ENCODE measurements at regions not wholly inside any gene's neighbourhood (a gene's known extent, or its start where the extent isn't known, plus 50 kb on each side); places are given as distances from the start of the nearest gene placed in this dataset.
"Not testable (repeated sequence)": the region's sequence is repeated elsewhere in the genome, so short reads cannot be mapped to it uniquely, and the experiment has no call there.

- ATAC-seq (no peak), DNase-seq (no peak)
- intact Hi-C loops (cut with DNase I, micrococcal nuclease) = no loop called here
- Histone ChIP-seq H3K4me3 (no peak overlapping the region), H3K4me1 (ENCODE audit: low read depth) (no peaks in the 10 kb centered on the region), H3K36me3 (ENCODE audit: low read depth) (no peaks in the 10 kb centered on the region), H3K9me3 (peaks cover 6% of the 10 kb centered on the region)
- TF ChIP-seq, protein P1, sequence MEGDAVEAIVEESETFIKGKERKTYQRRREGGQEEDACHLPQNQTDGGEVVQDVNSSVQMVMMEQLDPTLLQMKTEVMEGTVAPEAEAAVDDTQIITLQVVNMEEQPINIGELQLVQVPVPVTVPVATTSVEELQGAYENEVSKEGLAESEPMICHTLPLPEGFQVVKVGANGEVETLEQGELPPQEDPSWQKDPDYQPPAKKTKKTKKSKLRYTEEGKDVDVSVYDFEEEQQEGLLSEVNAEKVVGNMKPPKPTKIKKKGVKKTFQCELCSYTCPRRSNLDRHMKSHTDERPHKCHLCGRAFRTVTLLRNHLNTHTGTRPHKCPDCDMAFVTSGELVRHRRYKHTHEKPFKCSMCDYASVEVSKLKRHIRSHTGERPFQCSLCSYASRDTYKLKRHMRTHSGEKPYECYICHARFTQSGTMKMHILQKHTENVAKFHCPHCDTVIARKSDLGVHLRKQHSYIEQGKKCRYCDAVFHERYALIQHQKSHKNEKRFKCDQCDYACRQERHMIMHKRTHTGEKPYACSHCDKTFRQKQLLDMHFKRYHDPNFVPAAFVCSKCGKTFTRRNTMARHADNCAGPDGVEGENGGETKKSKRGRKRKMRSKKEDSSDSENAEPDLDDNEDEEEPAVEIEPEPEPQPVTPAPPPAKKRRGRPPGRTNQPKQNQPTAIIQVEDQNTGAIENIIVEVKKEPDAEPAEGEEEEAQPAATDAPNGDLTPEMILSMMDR (IDR thresholded peaks at IDR 0.05) = no peak
Observed at GRCh38 chr1:96104906-96105305, 616.7 kb upstream of the PTBP2 start.

DNA sequence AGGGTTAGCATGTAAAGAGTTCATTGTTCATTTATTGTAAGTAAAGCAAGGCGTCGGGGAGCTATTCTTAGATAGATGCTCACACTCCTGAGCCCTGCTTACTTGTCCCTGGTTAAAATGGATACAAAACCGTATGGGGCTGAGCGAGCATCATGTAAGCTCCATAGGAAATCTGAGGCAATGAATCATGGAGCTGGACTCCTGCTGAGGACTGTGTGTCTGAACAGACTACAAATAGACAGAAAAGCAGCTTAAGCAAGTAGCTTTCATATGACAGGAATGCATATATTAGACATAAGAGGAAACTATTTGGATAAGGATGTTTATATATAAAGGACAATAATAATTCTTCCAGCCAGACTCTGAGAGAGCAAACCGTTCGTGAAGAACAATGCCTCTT, 604.9 kb upstream of the PTBP2 start:
- no peaks in the 10 kb centered on the region for H3K4me1 ChIP-seq (ENCODE audit: low read depth)
- TF ChIP-seq, protein P1 (IDR thresholded peaks at IDR 0.05) = no peak
- no peaks in the 10 kb centered on the region for H3K9me3 ChIP-seq
- no peaks in the 10 kb centered on the region for H3K36me3 ChIP-seq (ENCODE audit: low read depth)
- ATAC-seq (no peak), DNase-seq (no peak)
- H3K4me3 ChIP-seq = no peak overlapping the region
- intact Hi-C loops (cut with DNase I, micrococcal nuclease) = no loop called here

GRCh38 chr1:96130432-96130831, 591.2 kb upstream of the PTBP2 start:
- Histone ChIP-seq H3K36me3 (ENCODE audit: low read depth) (no peaks in the 10 kb centered on the region), H3K4me1 (ENCODE audit: low read depth) (no peaks in the 10 kb centered on the region), H3K4me3 (no peak overlapping the region), H3K9me3 (peaks cover 9% of the 10 kb centered on the region)
- DNase-seq (no peak), ATAC-seq (no peak)
- TF ChIP-seq, protein P1 (IDR thresholded peaks at IDR 0.05) = no peak
- intact Hi-C loops (cut with DNase I, micrococcal nuclease) = no loop called here

DNA sequence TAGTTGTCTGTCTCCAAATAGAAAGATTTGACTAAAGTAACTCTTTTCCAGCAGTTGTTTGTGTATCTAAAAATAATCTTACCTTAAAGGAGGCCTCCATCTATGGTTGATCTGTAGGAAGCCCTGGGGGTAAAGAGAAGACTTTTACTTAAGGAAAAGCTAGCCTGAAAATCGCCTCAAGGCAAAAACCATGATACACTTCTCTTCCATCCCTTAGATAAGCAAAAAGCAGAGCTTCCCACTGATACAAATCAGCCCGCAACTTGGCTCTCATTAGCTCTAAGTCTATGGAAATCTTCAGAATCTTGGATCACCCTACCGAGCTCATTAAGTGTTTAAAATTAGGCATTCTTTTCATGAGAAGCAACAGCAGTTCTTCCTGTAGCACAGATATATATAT, 576.9 kb upstream of the PTBP2 start:
- TF ChIP-seq, protein P1 (IDR thresholded peaks at IDR 0.05) = no peak
- no peak overlapping the region for H3K4me3 ChIP-seq
- H3K36me3 ChIP-seq (ENCODE audit: low read depth) = no peaks in the 10 kb centered on the region
- DNase-seq (no peak), ATAC-seq (no peak)
- H3K4me1 ChIP-seq (ENCODE audit: low read depth) = no peaks in the 10 kb centered on the region
- intact Hi-C loops (cut with DNase I, micrococcal nuclease) = no loop called here
- peaks cover 12% of the 10 kb centered on the region for H3K9me3 ChIP-seq

DNA sequence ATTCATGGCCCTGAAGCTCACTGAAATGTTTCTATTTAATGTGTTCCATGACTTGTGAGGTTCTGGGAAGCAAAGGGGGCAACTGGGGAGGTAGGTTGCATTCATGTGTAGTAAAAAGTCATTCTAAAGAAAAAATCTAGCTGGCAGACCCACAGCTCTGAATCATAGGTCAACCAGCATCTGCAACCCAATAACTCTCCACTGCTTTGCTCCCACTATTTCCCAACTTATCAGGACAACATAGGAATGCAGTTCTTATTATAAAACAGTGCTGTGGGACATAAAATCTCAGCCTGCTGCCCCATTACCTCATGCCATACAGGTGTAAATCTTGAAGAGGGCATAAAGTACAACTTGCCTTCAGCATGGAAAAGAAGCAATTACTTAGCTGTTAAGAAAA, 576.1 kb upstream of the PTBP2 start:
- H3K4me1 ChIP-seq (ENCODE audit: low read depth) = no peaks in the 10 kb centered on the region
- intact Hi-C loops (cut with DNase I, micrococcal nuclease) = no loop called here
- DNase-seq (no peak), ATAC-seq (no peak)
- TF ChIP-seq, protein P1 (IDR thresholded peaks at IDR 0.05) = no peak
- no peaks in the 10 kb centered on the region for H3K36me3 ChIP-seq (ENCODE audit: low read depth)
- H3K4me3 ChIP-seq = no peak overlapping the region
- peaks cover 14% of the 10 kb centered on the region for H3K9me3 ChIP-seq

DNA sequence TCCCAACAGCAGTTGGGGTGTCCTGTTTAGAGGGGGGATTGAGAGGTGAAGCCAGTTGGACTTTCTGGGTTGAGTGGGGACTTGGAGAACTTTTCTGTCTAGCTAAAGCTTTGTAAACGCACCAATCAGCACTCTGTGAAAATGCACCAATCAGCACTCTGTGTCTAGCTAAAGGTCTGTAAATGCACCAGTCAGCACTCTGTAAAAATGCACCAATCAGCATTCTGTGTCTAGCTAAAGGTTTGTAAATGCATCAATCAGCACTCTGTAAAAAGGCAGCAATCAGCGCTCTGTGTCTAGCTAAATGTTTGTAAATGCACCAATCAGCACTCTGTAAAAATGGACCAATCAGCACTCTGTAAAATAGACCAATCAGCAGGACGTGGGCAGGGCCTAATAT, 568.6 kb upstream of the PTBP2 start:
- H3K4me1 ChIP-seq (ENCODE audit: low read depth); ATAC-seq; DNase-seq; intact Hi-C loops (cut with DNase I, micrococcal nuclease); H3K36me3 ChIP-seq (ENCODE audit: low read depth); H3K4me3 ChIP-seq: not testable (repeated sequence)
- peaks cover 44% of the 10 kb centered on the region for H3K9me3 ChIP-seq

Measured in mucosa of descending colon (tissue), 3 donors.